H9 (cell line): ENCODE measurements at regions not wholly inside any gene's neighbourhood (a gene's known extent, or its start where the extent isn't known, plus 50 kb on each side); places are given as distances from the start of the nearest gene placed in this dataset.

Source experiments
- DNase-seq: peaks from one replicate; pipeline ENCODE4 v3.0.0-alpha.2; 2017
- H2AFZ ChIP-seq: one replicate; pipeline ENCODE4 v1.6.1; 2013; ENCODE audit warnings: mild to moderate bottlenecking, low read length, control low read depth, moderate library complexity
- H2AK5ac ChIP-seq: 2 replicates; pipeline ENCODE4 v1.6.1; 2013; ENCODE audit warnings: low read length, control low read depth, mixed read lengths; ENCODE audit not compliant: insufficient read length
- H2BK120ac ChIP-seq: one replicate; pipeline ENCODE4 v1.6.1; 2013; ENCODE audit warnings: low read depth, mild to moderate bottlenecking, low read length, control low read depth, inconsistent platforms; ENCODE audit not compliant: poor library complexity, severe bottlenecking
- H2BK12ac ChIP-seq: 2 replicates; pipeline ENCODE4 v1.6.1; 2013; ENCODE audit warnings: low read length, control low read depth, mixed read lengths, low read depth; ENCODE audit not compliant: insufficient read length
- H2BK15ac ChIP-seq: 2 replicates; pipeline ENCODE4 v1.6.1; 2013; ENCODE audit warnings: low read depth, low read length, control low read depth
- H2BK20ac ChIP-seq: one replicate; pipeline ENCODE4 v1.6.1; 2013; ENCODE audit warnings: low read depth, mild to moderate bottlenecking, low read length, control low read depth, inconsistent platforms; ENCODE audit not compliant: poor library complexity, severe bottlenecking
- H2BK5ac ChIP-seq: 2 replicates; pipeline ENCODE4 v1.6.1; 2013; ENCODE audit warnings: low read length, control low read depth, mixed read lengths; ENCODE audit not compliant: insufficient read length
- H3K14ac ChIP-seq: 2 replicates; pipeline ENCODE4 v1.6.1; 2013; ENCODE audit warnings: low read length, control low read depth; ENCODE audit not compliant: insufficient read depth
- H3K18ac ChIP-seq: 2 replicates; pipeline ENCODE4 v1.6.1; 2013; ENCODE audit warnings: low read depth, mild to moderate bottlenecking, mixed read lengths, low read length, control low read depth; ENCODE audit not compliant: insufficient read length
- H3K23ac ChIP-seq: 2 replicates; pipeline ENCODE4 v1.6.1; 2013; ENCODE audit warnings: low read length, control low read depth, mixed read lengths, low read depth; ENCODE audit not compliant: insufficient read length
- H3K23me2 ChIP-seq: 2 replicates; pipeline ENCODE4 v1.6.1; 2013; ENCODE audit warnings: low read depth, mild to moderate bottlenecking, mixed read lengths, low read length, control low read depth; ENCODE audit not compliant: insufficient read length, poor library complexity, severe bottlenecking
- H3K27ac ChIP-seq: 2 replicates; pipeline ENCODE4 v1.5.1; 2013; ENCODE audit warnings: low read length, control low read depth, mixed read lengths, low read depth; ENCODE audit not compliant: insufficient read length
- H3K27me3 ChIP-seq: 2 replicates; pipeline ENCODE4 v1.6.1; 2013; ENCODE audit warnings: low read length, control low read depth, inconsistent platforms; ENCODE audit not compliant: insufficient read depth
- H3K4ac ChIP-seq: 2 replicates; pipeline ENCODE4 v1.6.1; 2013; ENCODE audit warnings: low read depth, mild to moderate bottlenecking, control low read depth, inconsistent platforms, low read length, moderate library complexity
- H3K4me1 ChIP-seq: 2 replicates; pipeline ENCODE4 v1.6.1; 2013; ENCODE audit warnings: low read length, control low read depth, inconsistent platforms; ENCODE audit not compliant: insufficient read depth
- H3K4me2 ChIP-seq: 2 replicates; pipeline ENCODE4 v1.6.1; 2013; ENCODE audit warnings: low read length, control low read depth, mixed read lengths; ENCODE audit not compliant: insufficient read length, insufficient read depth
- H3K56ac ChIP-seq: 2 replicates; pipeline ENCODE4 v1.6.1; 2013; ENCODE audit warnings: low read depth, mild to moderate bottlenecking, mixed read lengths, low read length, control low read depth; ENCODE audit not compliant: insufficient read length
- H3K79me1 ChIP-seq: 2 replicates; pipeline ENCODE4 v1.6.1; 2013; ENCODE audit warnings: low read depth, mild to moderate bottlenecking, moderate library complexity, low read length, control low read depth, inconsistent platforms; ENCODE audit not compliant: insufficient read depth, poor library complexity, severe bottlenecking
- H3K79me2 ChIP-seq: 2 replicates; pipeline ENCODE4 v1.6.1; 2013; ENCODE audit warnings: low read length, control low read depth, inconsistent platforms; ENCODE audit not compliant: insufficient read depth
- H3K9ac ChIP-seq: 2 replicates; pipeline ENCODE4 v1.6.1; 2013; ENCODE audit warnings: low read length, control low read depth, mixed read lengths; ENCODE audit not compliant: insufficient read length; ENCODE audit errors: extremely low read depth
- H3K9me3 ChIP-seq: one replicate; pipeline ENCODE4 v1.6.1; 2013; ENCODE audit warnings: low read depth, low read length, inconsistent platforms; ENCODE audit not compliant: control insufficient read depth
- H3T11ph ChIP-seq: one replicate; pipeline ENCODE4 v1.6.1; 2013; ENCODE audit warnings: mild to moderate bottlenecking, low read length, control low read depth, inconsistent platforms
- H4K20me1 ChIP-seq: one replicate; pipeline ENCODE4 v1.6.1; 2013; ENCODE audit not compliant: control insufficient read depth, insufficient read length, insufficient read depth
- H4K5ac ChIP-seq: 2 replicates; pipeline ENCODE4 v1.6.1; 2013; ENCODE audit warnings: low read depth, mild to moderate bottlenecking, mixed read lengths, low read length, control low read depth; ENCODE audit not compliant: insufficient read length
- H4K8ac ChIP-seq: replicated peaks from 2 replicates; pipeline ENCODE4 v1.6.1; 2013; ENCODE audit warnings: low read length, control low read depth, mixed read lengths, low read depth; ENCODE audit not compliant: insufficient read length
- H4K91ac ChIP-seq: 2 replicates; pipeline ENCODE4 v1.6.1; 2013; ENCODE audit warnings: low read depth, mild to moderate bottlenecking, moderate library complexity, mixed read lengths, low read length, control low read depth; ENCODE audit not compliant: insufficient read length
- H3K27ac Mint-ChIP-seq, 3 experiments: 2 replicates in 2 of 3; 3 replicates in 1 of 3; pipeline ENCODE4 v1.8.0; 2020 to 2021; ENCODE audit warnings: mixed read lengths in 3 of 3, mild to moderate bottlenecking in 1 of 3, moderate library complexity in 1 of 3
- H3K27me3 Mint-ChIP-seq: 2 replicates; pipeline ENCODE4 v1.8.0; 2021; ENCODE audit warnings: low read depth, mild to moderate bottlenecking, moderate library complexity, mixed read lengths
- H3K36me3 Mint-ChIP-seq, 3 experiments: 2 replicates in 2 of 3; 3 replicates in 1 of 3; pipeline ENCODE4 v1.8.0; 2020 to 2021; ENCODE audit warnings: low read depth in 3 of 3, mixed read lengths in 3 of 3; ENCODE audit not compliant: insufficient read depth in 1 of 3
- H3K4me1 Mint-ChIP-seq, 2 experiments: 2 replicates each; pipeline ENCODE4 v1.8.0; 2020; ENCODE audit warnings: mixed read lengths in 2 of 2
- H3K4me3 Mint-ChIP-seq, 2 experiments: 2 replicates in 1 of 2; 3 replicates in 1 of 2; pipeline ENCODE4 v1.8.0; 2020 to 2021; ENCODE audit warnings: mild to moderate bottlenecking in 2 of 2, mixed read lengths in 2 of 2, moderate library complexity in 1 of 2
- H3K9me3 Mint-ChIP-seq, 2 experiments: 2 replicates in 1 of 2; 3 replicates in 1 of 2; pipeline ENCODE4 v1.8.0; 2020; ENCODE audit warnings: mild to moderate bottlenecking in 2 of 2, mixed read lengths in 2 of 2, moderate library complexity in 1 of 2
- CTCF ChIP-seq: fragments of 200-600 bp; sonication (generic); conservative IDR thresholded peaks from 3 replicates; pipeline ENCODE4 v1.8.0; 2021; ENCODE audit warnings: antibody characterized with exemption, mild to moderate bottlenecking
- WGBS: extraction: QIAGEN DNeasy Blood & Tissue Kit; methylation state at CpG from one replicate; pipeline ENCODE4 v1.1.7; 2013; ENCODE audit warnings: missing lambda C conversion rate, low lambda C conversion rate, mixed read lengths; ENCODE audit not compliant: insufficient read length; ENCODE audit errors: extremely low coverage; 5-methylcytosine and 5-hydroxymethylcytosine counted together

- H3K4me1 Mint-ChIP-seq = peaks cover 10 to 22% of the 10 kb centered on the region in 2 experiments
- Histone ChIP-seq H3K27me3 (no peaks in the 10 kb centered on the region), H3K56ac (no peak overlapping the region), H3K4me1 (peaks cover 2% of the 10 kb centered on the region; the same call in 1 of the 2 replicates), H3K79me1 (no peaks in the 10 kb centered on the region), H3K23me2 (no peaks in the 10 kb centered on the region), H3K18ac (no peak overlapping the region), H3K27ac (no peak overlapping the region), H2BK12ac (no peak overlapping the region), H3K79me2 (no peaks in the 10 kb centered on the region), H4K8ac (no peak overlapping the region), H4K91ac (no peak overlapping the region), H2BK15ac (no peak overlapping the region), H3K9me3 (no peaks in the 10 kb centered on the region), H2AK5ac (no peak overlapping the region), H3K4ac (no peak overlapping the region), H2BK20ac (no peak overlapping the region), H4K5ac (no peak overlapping the region), H3K14ac (no peak overlapping the region), H4K20me1 (no peaks in the 10 kb centered on the region), H2AFZ (no peak overlapping the region), H2BK5ac (no peak overlapping the region), H3K4me2 (no peak overlapping the region), H2BK120ac (no peak overlapping the region), H3K9ac (no peak overlapping the region), H3K23ac (no peak overlapping the region), H3T11ph (no peak overlapping the region)
- H3K27ac Mint-ChIP-seq = no peak overlapping the region
- no peak for TF ChIP-seq CTCF
- H3K9me3 Mint-ChIP-seq = no peaks in the 10 kb centered on the region
- no peak overlapping the region for H3K4me3 Mint-ChIP-seq
- WGBS = no CpG with 5 or more reads among the region's 1 CpG
- H3K27me3 Mint-ChIP-seq = no peaks in the 10 kb centered on the region
- H3K36me3 Mint-ChIP-seq = no peaks in the 10 kb centered on the region
- DNase-seq = no peak
Observed at GRCh38 chr3:8238432-8238831, 263.2 kb upstream of the LMCD1 start.
